ENCODE measurements at regions not wholly inside any gene's neighbourhood (a gene's known extent, or its start where the extent isn't known, plus 50 kb on each side); places are given as distances from the start of the nearest gene placed in this dataset.

DNA sequence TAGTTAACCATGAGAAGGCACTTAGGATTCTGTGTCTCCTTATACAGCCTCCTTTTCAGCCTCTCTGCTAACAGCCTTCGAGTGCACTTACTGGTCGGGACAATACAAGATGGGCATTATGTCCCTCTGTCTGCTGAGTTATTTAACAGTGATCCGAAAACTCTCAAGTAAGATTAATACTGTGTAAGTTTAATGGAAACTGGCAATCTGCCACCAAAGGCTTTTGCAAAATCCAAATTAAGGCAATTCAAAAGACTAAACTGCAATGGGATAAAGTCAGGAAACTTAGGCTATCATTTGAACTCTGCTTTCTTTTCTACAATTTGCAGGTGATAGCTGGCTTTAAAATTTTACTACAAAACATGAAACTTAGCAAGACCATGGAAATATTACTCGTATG is 477.8 kb downstream of the TFEC start:
- peak; percentile 70 for DNase-seq

DNA sequence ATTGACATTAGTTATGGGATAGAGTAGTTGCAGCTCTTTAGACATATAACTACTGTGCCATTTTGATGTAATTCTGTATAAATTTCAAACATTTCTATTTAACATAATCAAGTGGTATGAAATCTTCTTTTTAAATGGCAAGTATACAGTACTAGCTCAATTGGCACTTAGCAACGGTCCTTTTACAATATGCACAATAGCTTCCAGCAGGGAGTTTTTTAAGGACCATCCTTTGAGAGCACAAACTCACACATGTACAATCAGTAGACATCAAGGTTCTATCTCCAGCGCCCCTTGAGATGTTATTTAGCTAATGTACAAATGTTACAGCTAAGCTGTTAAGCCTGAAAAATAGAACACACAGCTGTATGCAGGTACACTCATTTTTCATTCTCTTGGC is 480.7 kb downstream of the TFEC start:
- no peak for DNase-seq

DNA sequence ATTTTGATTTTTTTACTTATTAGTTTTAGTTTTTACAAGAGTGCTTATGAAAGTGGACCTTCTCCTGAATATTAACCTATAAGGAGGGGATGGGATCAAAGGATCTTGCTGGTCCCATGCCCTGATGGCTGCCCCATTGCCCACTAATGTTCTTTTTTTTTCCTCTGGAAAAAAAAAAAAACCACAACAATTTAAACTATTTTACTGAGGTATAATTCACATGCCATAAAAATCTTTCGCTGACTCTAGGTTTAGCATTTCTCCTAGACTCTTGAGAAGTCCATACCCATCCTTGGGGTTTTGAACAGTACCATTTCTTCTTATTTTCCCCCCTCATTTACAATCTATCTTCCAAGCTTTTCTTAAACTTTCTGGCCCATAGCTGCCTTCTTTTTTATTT is 481.8 kb downstream of the TFEC start:
- no peak for DNase-seq

DNA sequence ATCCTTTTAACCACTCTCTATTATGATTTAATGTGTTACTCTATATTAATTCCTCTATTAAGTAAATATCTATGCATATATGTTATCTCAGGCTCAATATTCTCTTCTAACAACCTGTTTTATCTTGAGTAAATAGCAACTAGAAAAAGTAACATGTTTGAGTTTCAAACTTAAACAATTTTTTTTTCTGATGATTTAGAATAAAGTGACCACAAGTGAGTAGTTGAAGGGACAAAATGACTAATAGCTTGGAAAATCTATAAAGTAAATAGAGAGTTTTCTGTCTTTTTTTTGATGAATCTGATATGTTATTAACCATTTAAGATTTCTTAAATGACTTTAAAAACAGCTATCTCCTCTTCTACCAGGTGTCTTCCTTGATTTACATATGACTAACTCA is 483.8 kb downstream of the TFEC start:
- no peak for DNase-seq

DNA sequence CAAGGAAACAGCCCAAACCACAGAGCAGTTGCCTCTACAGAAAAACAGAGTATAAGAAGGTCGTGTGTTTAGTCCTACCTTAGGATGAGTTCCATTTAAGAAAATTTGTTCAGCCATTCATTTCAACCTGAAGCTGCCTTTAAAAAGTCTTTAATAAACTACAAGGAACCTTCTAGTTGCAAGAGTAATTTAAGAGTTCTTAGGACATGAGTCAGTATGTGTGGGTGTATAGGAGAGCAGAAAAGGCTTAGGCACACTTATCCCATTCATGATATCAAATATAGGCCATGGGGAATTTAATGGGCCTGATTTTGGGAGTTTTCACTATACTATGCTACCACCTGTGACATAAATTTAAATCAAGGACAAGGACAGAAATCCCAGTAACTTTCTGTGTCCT is 496.8 kb downstream of the TFEC start:
- no peak for DNase-seq

DNA sequence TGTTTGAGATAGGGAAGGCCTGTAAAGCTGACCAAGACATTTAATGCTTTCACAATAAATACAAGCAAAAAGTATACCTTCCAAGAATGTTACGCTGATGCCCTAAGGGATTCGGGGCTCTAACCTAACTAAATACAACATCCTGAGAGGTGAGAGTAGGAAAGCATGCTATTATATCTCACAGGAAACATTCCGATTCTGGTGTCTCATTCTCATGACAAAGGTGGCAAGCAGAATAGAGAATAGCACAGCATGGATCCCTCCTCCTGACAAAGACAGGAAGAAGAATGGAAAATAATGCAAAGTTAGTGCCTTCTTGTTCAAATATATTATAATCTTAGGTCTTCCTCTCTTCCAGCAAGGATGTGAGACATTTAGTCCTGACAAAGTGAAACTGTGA is 504.3 kb downstream of the TFEC start:
- DNase-seq, result no peak

DNA sequence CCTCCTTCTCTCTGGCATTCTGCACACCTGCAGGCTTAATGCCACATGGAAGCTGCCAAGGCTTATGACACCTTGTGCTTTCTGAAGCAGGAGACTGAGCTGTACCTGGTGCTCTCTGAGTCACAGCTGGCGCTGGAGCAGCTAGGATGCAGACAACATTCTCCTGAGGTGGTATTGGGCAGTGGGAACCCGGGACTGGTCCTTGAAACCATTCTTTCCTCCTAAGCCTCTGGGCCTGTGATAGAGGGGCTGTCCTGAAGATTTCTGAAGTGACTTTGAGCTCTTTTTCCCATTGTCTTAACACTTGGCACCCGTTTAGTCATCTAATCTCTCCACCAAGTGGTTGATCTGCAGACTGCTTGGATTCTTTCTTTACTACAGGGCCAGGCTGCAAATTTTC is 508.4 kb downstream of the TFEC start:
- no peak for DNase-seq

DNA sequence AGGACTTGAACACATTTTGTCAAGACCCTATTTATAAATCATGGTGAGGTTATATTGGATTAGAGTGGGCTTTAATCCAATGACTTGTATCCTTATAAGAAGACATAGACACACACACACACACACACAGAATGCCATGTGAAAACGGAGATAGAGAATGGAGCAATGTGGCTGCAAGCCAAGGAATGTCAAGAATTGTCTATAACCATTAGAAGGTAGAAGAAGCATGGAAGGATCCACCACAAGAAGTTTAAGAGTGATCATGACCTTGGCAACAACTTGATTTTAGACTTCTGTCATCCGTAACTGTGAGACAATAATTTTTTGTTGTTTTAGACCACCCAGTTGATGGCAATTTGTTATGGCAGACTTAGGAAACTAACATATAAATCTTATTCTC is 514.2 kb downstream of the TFEC start:
- DNase-seq, result no peak

DNA sequence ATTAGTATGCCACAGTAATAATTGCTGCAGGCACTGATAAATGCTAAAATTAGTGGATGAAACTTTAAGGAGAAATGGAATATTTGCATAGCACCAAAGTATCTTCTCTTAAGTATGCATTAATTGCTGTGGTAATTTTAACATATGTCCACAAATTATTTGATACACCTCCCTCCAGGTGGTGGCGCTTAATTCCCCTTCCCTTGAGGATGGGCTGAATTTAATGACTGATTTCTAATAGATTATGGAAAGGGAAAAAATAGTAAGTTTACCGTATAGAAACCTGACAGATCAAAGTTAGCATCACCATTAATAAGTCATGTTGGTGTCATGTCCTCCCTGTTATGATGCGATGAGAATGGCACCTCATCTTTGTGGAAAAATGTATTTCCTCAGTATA is 519.2 kb downstream of the TFEC start:
- no peak for DNase-seq

DNA sequence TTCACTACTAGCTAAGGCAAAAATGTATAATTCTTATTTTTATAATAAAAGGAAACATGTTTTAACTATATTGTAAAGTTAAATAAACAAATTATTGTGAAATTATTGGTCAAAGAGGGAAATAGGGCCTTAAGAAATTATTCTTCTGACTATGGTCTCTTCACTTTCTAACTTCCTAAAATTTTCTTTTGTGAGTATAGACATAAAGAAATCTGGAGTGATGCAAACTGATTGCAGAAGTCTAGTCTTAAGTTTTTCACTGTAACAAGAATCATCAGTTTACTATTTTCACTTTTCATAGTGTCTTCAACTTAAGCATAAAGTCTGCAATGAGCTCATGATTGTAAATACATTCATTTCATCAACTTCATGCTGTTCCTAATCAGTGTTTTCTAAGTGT is 525.4 kb downstream of the TFEC start:
- DNase-seq, result no peak

DNA sequence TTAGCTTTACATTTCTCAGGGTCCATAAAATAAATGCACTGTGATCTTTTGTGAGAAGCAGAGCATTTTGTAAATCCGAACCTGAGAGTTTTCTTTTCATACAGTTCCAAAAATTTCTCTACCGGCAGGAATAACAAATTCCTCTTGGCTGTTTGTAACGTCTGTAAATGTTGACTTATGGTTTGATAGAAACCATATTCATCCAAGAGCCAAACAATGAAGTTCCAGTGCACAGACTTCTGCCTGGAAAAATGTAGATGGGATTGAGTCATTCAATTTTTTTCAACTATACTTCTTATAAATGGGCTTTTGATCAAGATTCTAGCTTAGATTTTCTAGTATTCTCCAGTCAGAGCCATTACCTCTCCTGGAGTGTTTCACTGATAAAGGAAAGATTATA is 530.6 kb downstream of the TFEC start:
- DNase-seq, result no peak

DNA sequence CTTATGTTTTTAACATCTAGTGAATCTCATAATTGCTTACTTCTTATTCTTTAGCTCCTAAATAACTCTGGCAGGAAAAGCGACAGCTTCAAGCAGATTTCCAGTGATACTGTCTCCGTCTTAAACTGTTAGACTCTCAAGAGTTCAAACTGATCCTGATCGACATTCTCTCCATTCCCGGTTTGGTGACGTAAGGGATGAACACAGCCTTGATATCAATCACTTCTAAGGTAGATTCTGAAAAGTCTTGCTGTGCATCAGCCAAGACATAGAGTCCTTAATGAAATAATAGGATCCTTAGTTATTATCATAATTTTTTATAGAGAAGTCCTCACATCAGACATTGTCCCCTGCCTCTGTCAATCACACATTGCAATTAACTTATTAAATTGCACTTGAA is 534.6 kb downstream of the TFEC start:
- DNase-seq, result no peak

DNA sequence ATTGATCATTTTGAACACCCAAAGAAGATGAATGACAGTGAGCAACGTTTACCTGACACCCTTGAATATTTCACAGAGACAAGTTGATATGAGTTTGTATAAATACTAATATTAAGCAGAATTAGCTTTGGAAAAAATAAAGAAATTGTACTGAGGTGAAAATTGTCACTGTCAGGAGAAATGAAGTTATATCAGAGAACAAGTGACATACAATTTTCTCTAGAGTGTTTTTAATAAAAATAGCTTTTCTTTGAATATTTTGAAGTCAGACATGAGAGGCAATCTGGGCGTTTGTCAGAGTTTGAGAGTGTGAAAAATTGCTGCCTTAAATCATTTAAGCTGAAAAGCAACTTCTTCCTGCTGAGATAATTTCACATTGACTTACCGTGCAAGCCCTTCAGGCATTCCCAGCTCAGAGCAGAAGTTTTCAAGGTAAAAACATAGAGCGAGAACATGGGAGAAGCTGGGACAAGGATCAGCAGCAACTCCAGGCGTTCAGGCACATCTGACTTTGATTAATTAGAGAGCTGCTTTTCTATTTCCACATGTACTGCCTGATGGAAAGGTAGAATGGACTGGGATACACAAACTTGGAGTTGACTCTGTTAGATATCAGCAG is 535.9 kb downstream of the TFEC start:
- no peak for DNase-seq

DNA sequence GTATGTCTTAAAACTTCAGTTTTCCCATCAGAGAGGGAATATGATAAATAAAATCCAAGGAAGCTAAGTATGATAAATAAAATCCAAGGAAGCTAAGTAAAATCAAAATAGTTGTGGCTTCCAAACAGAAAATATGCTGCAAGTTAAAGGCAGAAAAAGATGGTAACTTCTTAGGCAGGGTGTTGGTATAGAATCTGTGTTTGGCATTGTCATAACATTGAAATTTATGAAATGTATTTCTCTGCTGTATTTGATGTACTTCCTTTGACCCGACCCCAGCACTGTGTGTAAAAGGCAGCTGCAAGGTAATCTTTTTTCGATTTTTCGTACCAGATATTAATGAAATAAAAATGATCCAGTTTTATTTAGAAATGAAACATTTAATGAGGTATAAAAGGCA is 537.2 kb downstream of the TFEC start:
- no peak for DNase-seq

DNA sequence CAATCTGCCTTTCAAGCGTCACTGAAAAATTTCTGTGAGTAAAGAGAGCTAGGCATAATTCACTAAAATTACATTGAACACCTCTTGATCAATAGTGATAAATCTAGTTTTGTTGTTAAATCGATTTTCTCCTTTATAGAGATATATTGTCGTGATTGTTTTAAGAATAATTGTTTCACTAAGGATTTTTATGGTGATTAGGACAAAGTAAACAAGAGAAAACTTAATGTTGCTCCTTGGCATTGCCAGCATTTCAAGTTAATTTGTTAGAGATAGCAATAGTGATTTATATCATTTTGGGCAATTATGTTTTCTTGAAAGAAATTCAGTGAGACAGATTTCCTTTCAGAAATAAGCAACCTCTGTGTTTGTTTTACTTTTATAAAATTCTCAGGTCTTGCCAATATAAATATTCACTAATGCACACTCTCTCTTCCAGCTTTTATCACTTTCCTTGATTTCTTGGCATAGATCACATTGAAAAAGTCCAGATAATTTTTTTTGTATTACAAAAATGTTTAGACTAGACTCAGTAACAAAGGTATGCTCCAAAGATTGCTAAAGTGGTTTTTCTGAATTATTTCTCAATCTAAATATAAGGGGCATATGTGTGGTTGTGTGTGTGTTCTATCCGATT is 538.7 kb downstream of the TFEC start:
- no peak for DNase-seq

DNA sequence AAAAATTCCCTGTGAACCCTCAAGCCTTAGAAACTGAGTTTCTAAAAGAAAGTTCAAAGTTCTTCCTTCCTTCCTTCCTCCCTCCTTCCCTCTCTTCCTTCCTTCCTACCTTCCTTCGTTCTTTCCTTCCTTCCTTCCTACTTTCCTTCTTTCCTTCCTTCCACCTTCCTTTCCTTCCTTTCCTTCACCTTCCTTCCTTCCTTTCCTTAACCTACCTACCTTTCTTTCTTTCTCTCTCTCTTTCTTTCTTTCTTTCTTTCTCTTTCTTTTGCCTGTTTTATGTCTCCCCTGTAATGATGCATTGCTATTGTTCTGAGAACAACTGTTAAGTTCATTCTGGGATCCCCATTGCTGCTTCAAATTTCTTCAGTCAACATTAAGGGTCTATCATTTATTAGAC is 551.1 kb downstream of the TFEC start:
- DNase-seq, result no peak

DNA sequence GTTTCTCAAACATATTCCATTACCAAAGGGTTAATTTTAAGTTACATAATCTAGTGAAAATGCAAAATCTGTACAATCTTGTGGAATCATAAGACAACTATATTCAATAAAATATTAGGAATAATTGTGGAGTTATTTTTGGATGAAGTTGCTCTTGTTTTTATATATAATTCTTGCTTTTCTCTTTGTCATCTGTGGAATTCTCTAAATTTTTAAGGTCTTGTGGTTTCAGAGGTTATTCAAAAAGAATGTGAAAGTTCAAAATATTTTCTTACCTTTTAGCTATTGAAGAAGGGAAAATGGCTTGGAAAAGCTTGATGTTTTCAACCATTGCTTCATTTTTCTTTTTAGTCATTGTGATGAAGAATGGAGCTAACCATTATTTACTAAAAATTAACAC is 552.1 kb downstream of the TFEC start:
- no peak for DNase-seq

DNA sequence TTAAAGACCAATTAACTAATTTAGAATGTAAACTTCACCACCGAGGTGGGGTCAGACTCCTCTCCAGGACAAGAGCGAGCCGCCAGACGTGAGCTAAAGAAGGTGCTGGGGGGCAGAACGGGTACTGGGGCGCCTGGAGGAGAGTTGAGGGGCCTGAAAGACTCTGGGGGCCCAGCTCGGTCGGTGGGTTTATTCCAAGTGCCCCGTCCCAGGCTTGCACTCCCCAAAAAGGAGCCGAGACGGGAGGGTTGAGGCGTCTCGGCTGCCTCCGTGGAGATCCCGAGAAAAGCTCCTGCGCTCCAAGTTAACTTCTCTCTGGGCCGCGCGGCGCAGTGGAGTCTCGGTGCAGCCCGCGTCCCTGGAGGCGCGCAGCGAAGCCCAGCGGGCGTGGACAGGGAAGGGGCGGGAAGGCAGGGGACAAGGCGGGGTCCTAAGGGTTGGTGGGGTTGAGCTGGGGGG is 553.3 kb downstream of the TFEC start:
- DNase-seq, result no peak

DNA sequence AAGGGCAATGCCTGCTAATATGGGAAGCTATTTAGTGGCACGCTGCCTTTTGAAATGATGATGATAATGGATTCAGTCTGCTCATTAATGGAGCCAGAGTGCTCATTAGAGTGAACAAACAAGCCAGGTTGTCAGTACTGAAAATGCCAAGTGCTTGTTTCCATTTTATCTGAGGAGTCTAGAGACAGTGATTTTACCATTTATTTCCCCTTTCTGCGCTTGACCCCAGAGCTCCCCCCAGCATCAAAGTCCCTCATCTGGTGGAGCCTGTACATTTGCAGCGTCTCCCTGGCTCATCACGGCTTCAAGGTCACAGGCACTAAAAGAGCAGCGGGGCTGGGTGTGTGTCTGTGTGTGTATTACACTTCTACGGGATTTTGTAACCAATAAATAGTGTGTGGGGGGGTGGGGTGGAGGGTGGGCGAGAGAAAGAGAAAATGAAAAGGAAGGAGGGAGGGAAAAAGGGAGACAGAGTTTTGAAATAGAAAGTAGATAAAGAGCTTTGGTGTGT is 553.8 kb downstream of the TFEC start:
- peak; percentile 98 for DNase-seq

DNA sequence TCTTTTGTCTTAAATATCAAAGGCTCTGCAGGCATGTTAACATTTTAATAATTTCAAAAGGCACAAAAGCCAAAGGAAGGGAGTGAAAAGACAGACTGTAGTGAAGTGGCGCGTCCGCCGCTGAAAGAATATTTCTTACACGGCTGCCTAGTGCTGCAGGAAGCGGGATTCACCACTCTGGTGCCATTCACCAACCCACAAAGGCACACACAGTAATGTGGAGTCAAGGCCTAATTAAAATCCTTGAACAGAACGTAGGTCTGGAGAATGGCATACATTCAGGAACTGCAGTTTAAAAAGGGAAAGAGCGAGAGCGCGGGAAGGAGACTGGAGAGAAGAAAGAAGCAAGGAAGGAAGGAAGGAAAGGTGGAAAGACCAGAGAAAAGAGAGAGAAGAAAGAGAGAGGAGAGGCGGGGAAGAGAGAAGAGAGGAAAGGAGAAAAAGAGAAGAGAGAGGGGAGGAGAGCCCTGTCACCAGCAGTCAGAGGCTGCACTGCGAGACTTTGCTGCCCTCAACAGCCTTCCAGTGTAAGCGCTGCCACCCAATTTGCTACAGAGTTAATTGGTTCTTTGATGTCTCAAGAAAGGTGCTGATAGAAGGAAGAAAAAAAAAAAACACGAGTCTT is 554.0 kb downstream of the MDFIC start:
- peak; percentile 54 for DNase-seq

DNA sequence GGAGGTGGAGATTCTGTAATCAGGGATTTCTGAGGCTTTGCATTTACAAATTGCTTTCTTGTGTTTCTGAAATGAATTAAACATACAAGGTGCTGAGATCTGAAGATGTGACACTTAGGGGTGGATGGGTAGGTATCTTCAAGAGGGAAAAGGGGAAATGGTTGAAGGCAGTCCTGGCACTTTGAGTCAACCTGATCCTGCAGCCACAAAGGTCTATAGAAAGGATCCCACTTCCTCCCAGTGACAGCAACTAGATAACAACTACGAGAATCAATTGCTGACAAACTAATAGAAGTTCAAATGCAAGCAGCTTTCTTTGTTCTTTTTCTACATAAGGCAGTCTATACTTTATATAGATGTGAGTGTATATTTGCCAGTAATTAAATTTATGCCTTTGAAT is 553.3 kb downstream of the MDFIC start:
- no peak for DNase-seq

DNA sequence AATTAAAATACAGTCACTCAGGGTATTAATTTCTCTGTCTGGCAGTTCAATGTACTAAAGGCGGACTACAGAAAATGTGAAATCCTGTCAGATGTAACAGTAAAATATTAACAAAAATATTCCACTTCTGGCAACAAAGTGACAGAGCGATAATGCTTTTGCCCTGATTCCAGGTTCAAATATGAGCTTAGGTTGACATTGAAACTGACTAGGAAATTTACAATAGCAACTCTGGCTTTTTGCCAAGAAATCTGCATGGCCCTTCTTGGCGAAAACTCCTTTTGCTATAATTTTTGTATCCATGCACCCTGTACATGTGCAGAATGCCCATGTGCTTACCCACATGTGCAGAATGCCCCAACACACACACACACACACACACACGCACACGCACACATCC is 552.2 kb downstream of the MDFIC start:
- DNase-seq, result peak; percentile 24

DNA sequence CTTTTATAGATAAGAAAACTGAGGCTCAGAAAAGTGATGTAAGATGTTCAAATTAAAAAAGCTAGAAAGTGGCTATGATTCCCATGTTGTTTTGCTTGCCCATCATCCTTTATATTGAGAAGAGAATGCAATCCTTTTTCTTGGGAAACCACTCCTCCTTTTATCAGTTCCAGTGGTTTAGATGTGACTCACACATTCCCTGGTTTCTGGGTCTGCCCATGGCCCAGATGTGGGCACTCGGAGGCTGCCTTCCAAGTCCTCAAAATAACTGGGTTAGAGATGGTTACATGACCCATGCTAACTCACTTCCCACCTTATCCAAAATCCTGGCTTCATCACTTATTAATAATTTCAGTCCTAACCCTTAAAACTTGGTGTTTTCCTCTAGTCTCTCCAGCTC is 550.0 kb downstream of the MDFIC start:
- DNase-seq, result no peak

DNA sequence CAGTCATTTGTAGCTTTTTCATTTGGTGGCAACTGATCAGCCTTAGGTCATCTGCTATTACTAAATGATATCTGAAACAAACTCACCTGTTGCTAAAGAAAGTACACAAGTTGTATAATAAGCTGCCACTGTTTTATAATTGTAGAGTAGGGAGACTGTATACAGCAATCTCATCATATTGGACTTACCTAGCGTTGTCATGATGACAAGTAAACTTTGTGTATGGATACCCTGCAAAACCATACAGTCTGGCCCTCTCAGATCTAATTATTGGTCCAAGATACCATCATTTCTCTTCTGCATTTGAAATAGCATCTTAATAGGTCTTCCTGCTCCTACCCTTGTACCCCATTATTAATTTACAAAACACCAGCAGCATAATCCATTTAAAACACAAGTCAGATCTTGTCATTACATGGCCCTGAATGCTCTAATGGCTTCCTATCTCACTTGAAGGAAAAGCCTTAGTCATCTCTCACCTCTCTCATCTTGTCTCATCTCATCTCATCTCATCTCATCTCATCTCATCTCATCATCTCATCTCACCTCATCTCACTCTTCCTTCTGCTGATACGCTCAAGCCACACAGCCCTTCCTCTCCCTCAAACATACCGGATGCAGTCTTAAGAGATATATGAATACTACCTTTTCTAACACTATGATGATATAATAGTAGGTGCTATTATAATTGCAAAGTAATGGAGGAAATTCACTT is 540.6 kb downstream of the MDFIC start:
- no peak for DNase-seq

Data from NCI-H1105 treated with DMSO at 0.1 percent for 48 hours (cell line).